Transverse colon (tissue), 4 donors: ENCODE measurements at regions not wholly inside any gene's neighbourhood (a gene's known extent, or its start where the extent isn't known, plus 50 kb on each side); places are given as distances from the start of the nearest gene placed in this dataset.

Experiments used
- DNase-seq: peaks from one replicate; pipeline ENCODE4 v3.0.0-alpha.2; 2019
- H3K27ac ChIP-seq, 4 donors: fragments of 200-600 bp; sonication (generic); 2 replicates each; pipeline ENCODE4 v1.5.1; 2016 to 2018; ENCODE audit warnings: inconsistent platforms in 4 of 4
- H3K27me3 ChIP-seq: fragments of 200-600 bp; sonication (generic); 2 replicates; pipeline ENCODE4 v1.5.1; 2017; ENCODE audit warnings: inconsistent platforms
- H3K36me3 ChIP-seq, 4 donors: fragments of 200-600 bp; sonication (generic); 2 replicates each; pipeline ENCODE4 v1.5.1; 2017 to 2019; ENCODE audit warnings: inconsistent platforms in 4 of 4
- H3K4me1 ChIP-seq, 4 donors: fragments of 200-600 bp; sonication (generic); 2 replicates each; pipeline ENCODE4 v1.5.1; 2017 to 2020; ENCODE audit warnings: inconsistent platforms in 4 of 4
- H3K4me3 ChIP-seq, 4 donors: fragments of 200-600 bp; sonication (generic); 1 replicate in 1 of 4; 2 replicates in 3 of 4; pipeline versions ENCODE4 v1.5.1 to v1.6.1; 2017 to 2019; ENCODE audit warnings: inconsistent platforms in 4 of 4
- H3K9me3 ChIP-seq, 2 donors: fragments of 200-600 bp; sonication (generic); 2 replicates each; pipeline ENCODE4 v1.5.1; 2017 to 2019; ENCODE audit warnings: inconsistent platforms in 2 of 2
- CTCF ChIP-seq, 5 experiments: fragments of 200-600 bp in 3 of 5; fragments of 450-650 bp in 2 of 5; sonication (generic) in 3 of 5; IDR thresholded peaks; 1 replicate in 2 of 5; 2 replicates in 3 of 5; pipeline ENCODE4 v1.5.1; 2016 to 2017; ENCODE audit warnings: antibody characterized with exemption in 5 of 5, inconsistent platforms in 3 of 5, mild to moderate bottlenecking in 2 of 5, moderate library complexity in 1 of 5
- EP300 ChIP-seq: sonication (generic); formaldehyde crosslinking; IDR thresholded peaks from one replicate; pipeline ENCODE4 v1.6.1; 2017; ENCODE audit warnings: antibody characterized with exemption, low read depth
- POLR2A ChIP-seq: fragments of 450-650 bp; IDR thresholded peaks from one replicate; pipeline ENCODE4 v1.6.1; 2016; ENCODE audit warnings: antibody characterized with exemption, mild to moderate bottlenecking, moderate library complexity
- POLR2AphosphoS5 ChIP-seq, 3 donors: sonication (generic); formaldehyde crosslinking; IDR thresholded peaks; one replicate each; pipeline ENCODE4 v1.6.1; 2016; ENCODE audit warnings: antibody characterized with exemption in 3 of 3
- WGBS, 2 donors: methylation state at CpG; one replicate each; pipeline ENCODE4 v1.1.5; 2018; ENCODE audit warnings: low coverage in 1 of 2; 5-methylcytosine and 5-hydroxymethylcytosine counted together
- in situ Hi-C, 4 donors: fragments of 200-750 bp; cut with MboI; loops; one replicate each; pipeline versions ENCODE4 v1.15.0 to v1.15.1; 2017; ENCODE audit warnings: low sequenced_read_pairs in 3 of 4, low pct_ligation_motif_present in 1 of 4, low pct_unique_long_range_greater_than_20kb in 1 of 4
- intact Hi-C: fragments of 100-400 bp; cut with DNase I; formaldehyde crosslinking; loops from one replicate; pipeline ENCODE4 v1.15.1; 2023; ENCODE audit warnings: low total_unique reads

GRCh38 chr22:48808038-48808960, 1019.4 kb downstream of the BRD1 start:
- in situ Hi-C loops: no loop called here
- Histone ChIP-seq H3K9me3 (no peaks in the 10 kb centered on the region), H3K4me3 (no peak overlapping the region), H3K27me3 (peaks cover 4% of the 10 kb centered on the region), H3K4me1 (no peaks in the 10 kb centered on the region), H3K27ac (no peak overlapping the region), H3K36me3 (no peaks in the 10 kb centered on the region)
- TF ChIP-seq POLR2A (no peak), CTCF (IDR thresholded peaks at IDR 0.05) (no peak)
- no peak for DNase-seq
- intact Hi-C loops: no loop called here
- WGBS, 2 donors: 86% methylated on average over 7 of the region's 7 CpGs; no CpG with 5 or more reads in 1 of the 2 donors

GRCh38 chr22:48807155-48807554, 1020.5 kb downstream of the BRD1 start:
- 88% methylated on average over 17 of the region's 17 CpGs; no CpG with 5 or more reads in 1 of the 2 donors for WGBS, 2 donors
- Histone ChIP-seq H3K4me1 (no peaks in the 10 kb centered on the region), H3K36me3 (no peaks in the 10 kb centered on the region), H3K27ac (no peak overlapping the region), H3K4me3 (no peak overlapping the region), H3K27me3 (no peaks in the 10 kb centered on the region), H3K9me3 (no peaks in the 10 kb centered on the region)
- intact Hi-C loops: no loop called here
- in situ Hi-C loops: no loop called here
- no peak for DNase-seq
- no peak for TF ChIP-seq POLR2AphosphoS5 (IDR thresholded peaks at IDR 0.05)
- TF ChIP-seq EP300: no peak
- no peak for TF ChIP-seq POLR2A
- TF ChIP-seq CTCF (IDR thresholded peaks at IDR 0.05): no peak

- Histone ChIP-seq H3K27me3 (no peaks in the 10 kb centered on the region), H3K27ac (no peak overlapping the region), H3K36me3 (no peaks in the 10 kb centered on the region), H3K4me1 (no peaks in the 10 kb centered on the region), H3K4me3 (no peak overlapping the region), H3K9me3 (no peaks in the 10 kb centered on the region)
- intact Hi-C loops (no loop called here), in situ Hi-C loops (no loop called here)
- no peak for DNase-seq
- no peak for TF ChIP-seq POLR2A
- no peak for TF ChIP-seq POLR2AphosphoS5 (IDR thresholded peaks at IDR 0.05)
- no peak for TF ChIP-seq EP300
- no peak for TF ChIP-seq CTCF (IDR thresholded peaks at IDR 0.05)
- WGBS, 2 donors: 61% methylated on average over 15 of the region's 16 CpGs; no CpG with 5 or more reads in 1 of the 2 donors
These were observed 1021.4 kb downstream of the BRD1 start for GRCh38 chr22:48806227-48806781.

GRCh38 chr22:48805516-48805915, 1022.2 kb downstream of the BRD1 start:
- TF ChIP-seq POLR2AphosphoS5 (IDR thresholded peaks at IDR 0.05): no peak
- TF ChIP-seq CTCF (IDR thresholded peaks at IDR 0.05): no peak
- no peak for TF ChIP-seq EP300
- no peak for TF ChIP-seq POLR2A
- DNase-seq: no peak
- in situ Hi-C loops (no loop called here), intact Hi-C loops (no loop called here)
- Histone ChIP-seq H3K36me3 (no peaks in the 10 kb centered on the region), H3K4me3 (no peak overlapping the region), H3K27ac (no peak overlapping the region), H3K9me3 (no peaks in the 10 kb centered on the region), H3K4me1 (no peaks in the 10 kb centered on the region), H3K27me3 (no peaks in the 10 kb centered on the region)
- 73% methylated on average over 10 of the region's 10 CpGs; no CpG with 5 or more reads in 1 of the 2 donors for WGBS, 2 donors
